OCI-LY3 (cell line): ENCODE measurements at regions not wholly inside any gene's neighbourhood (a gene's known extent, or its start where the extent isn't known, plus 50 kb on each side); places are given as distances from the start of the nearest gene placed in this dataset.

ENCODE experiments used
- EZH2phosphoT487 ChIP-seq: fragments of 200-600 bp; shearing (Covaris generic); IDR thresholded peaks from 2 replicates; pipeline ENCODE4 v1.6.1; 2018; ENCODE audit warnings: antibody characterized with exemption, mixed run types, low read depth
- TF ChIP-seq, protein P1 (sequence below): fragments of 200-600, 300-600 bp; sonication (generic); IDR thresholded peaks from 2 replicates; pipeline ENCODE4 v1.5.1; 2014; ENCODE audit warnings: antibody characterized with exemption, low read length, low read depth

GRCh38 chr7:65554-65953, 126.8 kb upstream of the FAM20C start:
- TF ChIP-seq, protein P1, sequence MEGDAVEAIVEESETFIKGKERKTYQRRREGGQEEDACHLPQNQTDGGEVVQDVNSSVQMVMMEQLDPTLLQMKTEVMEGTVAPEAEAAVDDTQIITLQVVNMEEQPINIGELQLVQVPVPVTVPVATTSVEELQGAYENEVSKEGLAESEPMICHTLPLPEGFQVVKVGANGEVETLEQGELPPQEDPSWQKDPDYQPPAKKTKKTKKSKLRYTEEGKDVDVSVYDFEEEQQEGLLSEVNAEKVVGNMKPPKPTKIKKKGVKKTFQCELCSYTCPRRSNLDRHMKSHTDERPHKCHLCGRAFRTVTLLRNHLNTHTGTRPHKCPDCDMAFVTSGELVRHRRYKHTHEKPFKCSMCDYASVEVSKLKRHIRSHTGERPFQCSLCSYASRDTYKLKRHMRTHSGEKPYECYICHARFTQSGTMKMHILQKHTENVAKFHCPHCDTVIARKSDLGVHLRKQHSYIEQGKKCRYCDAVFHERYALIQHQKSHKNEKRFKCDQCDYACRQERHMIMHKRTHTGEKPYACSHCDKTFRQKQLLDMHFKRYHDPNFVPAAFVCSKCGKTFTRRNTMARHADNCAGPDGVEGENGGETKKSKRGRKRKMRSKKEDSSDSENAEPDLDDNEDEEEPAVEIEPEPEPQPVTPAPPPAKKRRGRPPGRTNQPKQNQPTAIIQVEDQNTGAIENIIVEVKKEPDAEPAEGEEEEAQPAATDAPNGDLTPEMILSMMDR: no peak
- no peak for TF ChIP-seq EZH2phosphoT487
